ENCODE measurements at regions not wholly inside any gene's neighbourhood (a gene's known extent, or its start where the extent isn't known, plus 50 kb on each side); places are given as distances from the start of the nearest gene placed in this dataset.

DNA sequence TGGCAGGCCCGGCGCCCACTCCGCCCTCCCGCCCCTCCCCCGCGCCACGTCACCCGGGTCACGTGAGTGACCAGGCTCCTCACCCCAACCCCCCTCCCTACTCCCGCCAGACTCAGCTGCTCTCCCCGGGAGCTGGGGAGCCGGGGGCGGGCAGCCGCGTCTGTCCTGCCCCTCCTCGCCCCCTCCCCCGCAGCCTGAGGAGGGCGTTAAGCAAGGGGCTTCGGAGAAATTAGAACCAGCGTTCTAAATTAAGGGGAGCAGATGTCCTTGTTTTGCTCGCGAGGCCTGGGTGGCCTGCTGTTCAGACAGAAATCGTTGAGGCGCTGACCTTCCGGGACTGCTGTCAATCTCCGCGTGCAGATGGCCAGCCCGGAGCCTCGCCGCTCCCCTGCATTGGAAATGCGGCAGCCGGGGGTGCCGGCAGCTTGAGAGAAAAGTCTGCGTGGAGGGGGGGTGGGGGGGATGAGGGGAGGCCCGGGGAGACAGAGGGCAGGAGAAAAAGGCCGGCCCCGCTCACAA lies 102.2 kb upstream of the ZNF438 start:
- CTCF ChIA-PET (ENCODE audit: low intra/inter-chr PET ratio, low total read pairs), result no interaction called here
- ATAC-seq, result no peak
- no peak overlapping the region for H3K9ac ChIP-seq (ENCODE audit: insufficient read depth, low read depth, low read length)
- TF ChIP-seq ZFP36 (IDR thresholded peaks at IDR 0.05; ENCODE audit: borderline replicate concordance, low read depth, low read length, partially characterized antibody), result no peak
- TF ChIP-seq THAP11 (CRISPR knock-in tag; IDR thresholded peaks at IDR 0.05), result no peak
- no peak for TF ChIP-seq REPIN1 (CRISPR knock-in tag; IDR thresholded peaks at IDR 0.05; ENCODE audit: borderline replicate concordance, low read depth)
- no peak for TF ChIP-seq POGK (CRISPR knock-in tag; conservative IDR thresholded peaks at IDR 0.05)
- no peak for TF ChIP-seq FOXM1 (CRISPR knock-in tag; IDR thresholded peaks at IDR 0.05)
- TF ChIP-seq ZNF280D (CRISPR knock-in tag; IDR thresholded peaks at IDR 0.05), result no peak
- no peak for TF ChIP-seq RARA (CRISPR knock-in tag; IDR thresholded peaks at IDR 0.05)
- no peak for TF ChIP-seq PCBP1 (IDR thresholded peaks at IDR 0.05; ENCODE audit: borderline replicate concordance, low read depth, low read length)
- no peak for TF ChIP-seq ZNF44 (CRISPR knock-in tag; IDR thresholded peaks at IDR 0.05)
- TF ChIP-seq ZNF512 (CRISPR knock-in tag; IDR thresholded peaks at IDR 0.05), result no peak
- no peak for TF ChIP-seq ZNF747 (CRISPR knock-in tag; IDR thresholded peaks at IDR 0.05; ENCODE audit: borderline replicate concordance)
- no peak for TF ChIP-seq FOXK2 (IDR thresholded peaks at IDR 0.05)
- no peak for TF ChIP-seq ZNF713 (CRISPR knock-in tag; IDR thresholded peaks at IDR 0.05)
- TF ChIP-seq ZSCAN30 (CRISPR knock-in tag; IDR thresholded peaks at IDR 0.05), result no peak
- no peak for TF ChIP-seq HMG20B (CRISPR knock-in tag; conservative IDR thresholded peaks at IDR 0.05)
- TF ChIP-seq SP1 (IDR thresholded peaks at IDR 0.05), result no peak
- no peak for TF ChIP-seq SP1 (CRISPR knock-in tag; IDR thresholded peaks at IDR 0.05)
- TF ChIP-seq ZNF580 (CRISPR knock-in tag; IDR thresholded peaks at IDR 0.05; ENCODE audit: borderline replicate concordance, low read depth), result no peak
- TF ChIP-seq, protein P1, sequence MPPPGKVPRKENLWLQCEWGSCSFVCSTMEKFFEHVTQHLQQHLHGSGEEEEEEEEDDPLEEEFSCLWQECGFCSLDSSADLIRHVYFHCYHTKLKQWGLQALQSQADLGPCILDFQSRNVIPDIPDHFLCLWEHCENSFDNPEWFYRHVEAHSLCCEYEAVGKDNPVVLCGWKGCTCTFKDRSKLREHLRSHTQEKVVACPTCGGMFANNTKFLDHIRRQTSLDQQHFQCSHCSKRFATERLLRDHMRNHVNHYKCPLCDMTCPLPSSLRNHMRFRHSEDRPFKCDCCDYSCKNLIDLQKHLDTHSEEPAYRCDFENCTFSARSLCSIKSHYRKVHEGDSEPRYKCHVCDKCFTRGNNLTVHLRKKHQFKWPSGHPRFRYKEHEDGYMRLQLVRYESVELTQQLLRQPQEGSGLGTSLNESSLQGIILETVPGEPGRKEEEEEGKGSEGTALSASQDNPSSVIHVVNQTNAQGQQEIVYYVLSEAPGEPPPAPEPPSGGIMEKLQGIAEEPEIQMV (CRISPR knock-in tag; IDR thresholded peaks at IDR 0.05; ENCODE audit: low read depth), result no peak

More for the DNA sequence above, 102.2 kb upstream of the ZNF438 start:
- Histone ChIP-seq H3K27me3 (ENCODE audit: control insufficient read depth in 1 of 2, insufficient read depth in 2 of 2, low read length in 2 of 2) (peaks cover 0 to 6% of the 10 kb centered on the region in 2 experiments; a peak in 1 of 5 replicates), H3K27ac (ENCODE audit: extremely low read length, insufficient read depth, low read length) (no peak overlapping the region), H3K4me3 (replicated peaks in 1 of 3; ENCODE audit: insufficient read depth in 1 of 3, low read depth in 2 of 3, low read length in 3 of 3) (no peak overlapping the region), H3K79me2 (ENCODE audit: insufficient read depth, low read length) (no peaks in the 10 kb centered on the region), H3K4me2 (ENCODE audit: low read depth, low read length) (no peak overlapping the region), H3K36me3 (replicated peaks in 1 of 2; ENCODE audit: control insufficient read depth in 1 of 2, insufficient read depth in 2 of 2, low read length in 2 of 2) (no peaks in the 10 kb centered on the region), H2AFZ (ENCODE audit: low read length) (no peak overlapping the region), H3K4me1 (ENCODE audit: insufficient read depth, low read length) (no peaks in the 10 kb centered on the region; the same call in 1 of the 2 replicates), H3K9me3 (ENCODE audit: low read length) (no peaks in the 10 kb centered on the region), H4K20me1 (ENCODE audit: insufficient read depth, low read length) (no peaks in the 10 kb centered on the region)
- DNase-seq (ENCODE audit: low spot score), result no peak
- in situ Hi-C loops (cut with HindIII; ENCODE audit: extremely low pct_ligation_motif_present, low pct_unique_long_range_greater_than_20kb), result no loop called here
- POLR2A ChIA-PET, result no interaction called here
- no peak for FAIRE-seq
- no TSS peak for BruUV-seq (replicated peaks)
- intact Hi-C loops (cut with micrococcal nuclease; ENCODE audit: unreplicated experiment), result no loop called here
- 75% methylated on average over 22 of the region's 37 CpGs for WGBS (ENCODE audit: low lambda C conversion rate)
